ENCODE measurements at regions not wholly inside any gene's neighbourhood (a gene's known extent, or its start where the extent isn't known, plus 50 kb on each side); places are given as distances from the start of the nearest gene placed in this dataset.
"Not testable (repeated sequence)": the region's sequence is repeated elsewhere in the genome, so short reads cannot be mapped to it uniquely, and the experiment has no call there.

GRCh38 chr16:22643886-22644285 is 133.2 kb downstream of the NPIPB5 start:
- H3K36me3 ChIP-seq (replicated peaks): no peaks in the 10 kb centered on the region
- in situ Hi-C loops (cut with HindIII; ENCODE audit: low pct_ligation_motif_present, low sequenced_read_pairs): no loop called here
- no peak for TF ChIP-seq CTCF (IDR thresholded peaks at IDR 0.05; ENCODE audit: low read depth, low read length, missing control alignments)
- H3K27ac ChIP-seq: no peak overlapping the region
- no peak for DNase-seq
- H3K27me3 ChIP-seq (replicated peaks): peaks cover 8% of the 10 kb centered on the region
- no peak overlapping the region for H3K4me3 ChIP-seq (ENCODE audit: low read depth, low read length)

- no peak for TF ChIP-seq CTCF (IDR thresholded peaks at IDR 0.05; ENCODE audit: low read depth, low read length, missing control alignments)
- in situ Hi-C loops (cut with HindIII; ENCODE audit: low pct_ligation_motif_present, low sequenced_read_pairs): no loop called here
Observed at GRCh38 chr16:22645868-22646267, 135.2 kb downstream of the NPIPB5 start.

GRCh38 chr16:22646948-22647556 is 136.4 kb downstream of the NPIPB5 start:
- Histone ChIP-seq H3K4me3 (ENCODE audit: low read depth, low read length) (no peak overlapping the region), H3K27me3 (replicated peaks) (peaks cover 8% of the 10 kb centered on the region), H3K27ac (no peak overlapping the region), H3K36me3 (replicated peaks) (no peaks in the 10 kb centered on the region)
- no peak for DNase-seq
- TF ChIP-seq CTCF (IDR thresholded peaks at IDR 0.05; ENCODE audit: low read depth, low read length, missing control alignments): no peak
- in situ Hi-C loops (cut with HindIII; ENCODE audit: low pct_ligation_motif_present, low sequenced_read_pairs): no loop called here

More at GRCh38 chr16:22645868-22646267, 135.2 kb downstream of the NPIPB5 start:
- Histone ChIP-seq H3K4me3 (ENCODE audit: low read depth, low read length) (no peak overlapping the region), H3K27me3 (replicated peaks) (peaks cover 8% of the 10 kb centered on the region), H3K36me3 (replicated peaks) (no peaks in the 10 kb centered on the region), H3K27ac (no peak overlapping the region)
- DNase-seq: no peak

GRCh38 chr16:22648141-22648540 is 137.4 kb downstream of the NPIPB5 start:
- no peak for TF ChIP-seq CTCF (IDR thresholded peaks at IDR 0.05; ENCODE audit: low read depth, low read length, missing control alignments)
- H3K27me3 ChIP-seq (replicated peaks): peaks cover 8% of the 10 kb centered on the region
- H3K27ac ChIP-seq: no peak overlapping the region
- no peak overlapping the region for H3K4me3 ChIP-seq (ENCODE audit: low read depth, low read length)
- H3K36me3 ChIP-seq (replicated peaks): no peaks in the 10 kb centered on the region
- no peak for DNase-seq
- in situ Hi-C loops (cut with HindIII; ENCODE audit: low pct_ligation_motif_present, low sequenced_read_pairs): no loop called here

- Histone ChIP-seq H3K27ac (no peak overlapping the region), H3K4me3 (ENCODE audit: low read depth, low read length) (no peak overlapping the region), H3K27me3 (replicated peaks) (peaks cover 8% of the 10 kb centered on the region), H3K36me3 (replicated peaks) (no peaks in the 10 kb centered on the region)
- DNase-seq: no peak
- TF ChIP-seq CTCF (IDR thresholded peaks at IDR 0.05; ENCODE audit: low read depth, low read length, missing control alignments): no peak
- in situ Hi-C loops (cut with HindIII; ENCODE audit: low pct_ligation_motif_present, low sequenced_read_pairs): no loop called here
Observed at GRCh38 chr16:22648941-22649340, 138.2 kb downstream of the NPIPB5 start.

- H3K27ac ChIP-seq; H3K27me3 ChIP-seq (replicated peaks); H3K4me3 ChIP-seq (ENCODE audit: low read depth, low read length); DNase-seq; H3K36me3 ChIP-seq (replicated peaks); in situ Hi-C loops (cut with HindIII; ENCODE audit: low pct_ligation_motif_present, low sequenced_read_pairs): not testable (repeated sequence)
Observed at GRCh38 chr16:22651111-22651817, 140.6 kb downstream of the NPIPB5 start.
